Colon (tissue), 2 donors: ENCODE measurements at regions not wholly inside any gene's neighbourhood (a gene's known extent, or its start where the extent isn't known, plus 50 kb on each side); places are given as distances from the start of the nearest gene placed in this dataset.
"Not testable (repeated sequence)": the region's sequence is repeated elsewhere in the genome, so short reads cannot be mapped to it uniquely, and the experiment has no call there.

Experiments
- FAIRE-seq: peaks from 2 replicates; lab custom pipeline; 2012; peaks lifted over from hg19 to GRCh38; lab: Jason Lieb, UNC
- donor health status: control.
- donor health status: control.

- no peak for FAIRE-seq
Measured at GRCh38 chr3:187997946-187998561, 155.9 kb upstream of the LPP start.

GRCh38 chr3:187998611-187999010, 155.3 kb upstream of the LPP start:
- no peak for FAIRE-seq

- no peak for FAIRE-seq
Measured at GRCh38 chr3:187999821-188000220, 154.1 kb upstream of the LPP start.

- FAIRE-seq, result no peak
Measured at GRCh38 chr3:188000361-188000861, 153.5 kb upstream of the LPP start.

- no peak for FAIRE-seq
Measured at GRCh38 chr3:188001093-188001492, 152.9 kb upstream of the LPP start.

- FAIRE-seq, result no peak
Measured at GRCh38 chr3:188001926-188002325, 152.0 kb upstream of the LPP start.

GRCh38 chr3:188002626-188003138, 151.3 kb upstream of the LPP start:
- no peak for FAIRE-seq

- no peak for FAIRE-seq
Measured at GRCh38 chr3:188003188-188004171, 150.5 kb upstream of the LPP start.

GRCh38 chr3:188006726-188007393, 147.1 kb upstream of the LPP start:
- no peak for FAIRE-seq

GRCh38 chr3:188007897-188008296, 146.1 kb upstream of the LPP start:
- no peak for FAIRE-seq

- no peak for FAIRE-seq
Measured at GRCh38 chr3:188008582-188009213, 145.3 kb upstream of the LPP start.

- no peak for FAIRE-seq
Measured at GRCh38 chr3:188010478-188010877, 143.5 kb upstream of the LPP start.

GRCh38 chr3:188019727-188020126, 134.2 kb upstream of the LPP start:
- no peak for FAIRE-seq

- FAIRE-seq, result no peak
Measured at GRCh38 chr3:188021041-188021440, 132.9 kb upstream of the LPP start.

GRCh38 chr3:188021502-188022040, 132.4 kb upstream of the LPP start:
- FAIRE-seq, result no peak

- FAIRE-seq, result not testable (repeated sequence)
Measured at GRCh38 chr3:188022902-188023301, 131.1 kb upstream of the LPP start.

- no peak for FAIRE-seq
Measured at GRCh38 chr3:188025555-188025954, 128.4 kb upstream of the LPP start.

GRCh38 chr3:188026191-188026968, 127.6 kb upstream of the LPP start:
- no peak for FAIRE-seq

GRCh38 chr3:188031121-188031520, 122.8 kb upstream of the LPP start:
- FAIRE-seq, result no peak

GRCh38 chr3:188034989-188035388, 119.0 kb upstream of the LPP start:
- no peak for FAIRE-seq
